DND-41 (cell line): ENCODE measurements at regions not wholly inside any gene's neighbourhood (a gene's known extent, or its start where the extent isn't known, plus 50 kb on each side); places are given as distances from the start of the nearest gene placed in this dataset.

Source experiments
- ATAC-seq: fragments of 200-7000 bp; cut with Tn5 transposase; 3 replicates; pipeline ENCODE4 v1.9.1; 2021; ENCODE audit warnings: low read depth; ENCODE audit not compliant: insufficient read depth
- DNase-seq: peaks from one replicate; pipeline ENCODE4 v3.0.0-alpha.2; 2020
- H2AFZ ChIP-seq: 2 replicates; pipeline ENCODE4 v1.6.0; 2012; ENCODE audit warnings: low read depth, low read length
- H3K27ac ChIP-seq: 2 replicates; pipeline ENCODE4 v1.5.1; 2012; ENCODE audit warnings: low read length, inconsistent platforms
- H3K27me3 ChIP-seq: fragments of 200-600 bp; sonication (generic); 2 replicates; pipeline ENCODE4 v1.6.0; 2012; ENCODE audit warnings: low read length, mild to moderate bottlenecking, inconsistent platforms; ENCODE audit not compliant: insufficient read depth, poor library complexity
- H3K36me3 ChIP-seq: 2 replicates; pipeline ENCODE4 v1.5.1; 2012; ENCODE audit warnings: low read length, inconsistent platforms; ENCODE audit not compliant: insufficient read depth
- H3K4me1 ChIP-seq: 2 replicates; pipeline ENCODE4 v1.5.1; 2012; ENCODE audit warnings: mild to moderate bottlenecking, low read length; ENCODE audit not compliant: insufficient read depth
- H3K4me2 ChIP-seq: 2 replicates; pipeline ENCODE4 v1.6.0; 2012; ENCODE audit warnings: mild to moderate bottlenecking, moderate library complexity, low read length, inconsistent platforms; ENCODE audit not compliant: insufficient read depth
- H3K4me3 ChIP-seq, 2 experiments: fragments of 200-600 bp in 1 of 2; shearing (Covaris generic) in 1 of 2; 2 replicates each; pipeline ENCODE4 v1.5.1; 2012 to 2016; ENCODE audit warnings: inconsistent platforms in 2 of 2, low read length in 2 of 2, mild to moderate bottlenecking in 2 of 2, low read depth in 1 of 2, moderate library complexity in 1 of 2
- H3K79me2 ChIP-seq: 2 replicates; pipeline ENCODE4 v1.6.0; 2012; ENCODE audit warnings: low read length, inconsistent platforms; ENCODE audit not compliant: insufficient read depth
- H3K9ac ChIP-seq: 2 replicates; pipeline ENCODE4 v1.6.0; 2012; ENCODE audit warnings: low read depth, mild to moderate bottlenecking, inconsistent platforms, low read length, moderate library complexity
- H3K9me3 ChIP-seq: 2 replicates; pipeline ENCODE4 v1.5.1; 2012; ENCODE audit warnings: low read length, moderate library complexity, mild to moderate bottlenecking, inconsistent platforms; ENCODE audit not compliant: insufficient read depth, severe bottlenecking
- H4K20me1 ChIP-seq: 2 replicates; pipeline ENCODE4 v1.6.0; 2012; ENCODE audit warnings: low read length; ENCODE audit not compliant: insufficient read depth
- EZH2 ChIP-seq: IDR thresholded peaks from 3 replicates; pipeline ENCODE4 v1.6.1; 2012; ENCODE audit warnings: borderline replicate concordance, low read depth, mild to moderate bottlenecking, moderate library complexity, low read length, inconsistent platforms; ENCODE audit not compliant: severe bottlenecking
- TF ChIP-seq, protein P1 (sequence below): IDR thresholded peaks from 2 replicates; pipeline ENCODE4 v1.5.1; 2012; ENCODE audit warnings: borderline replicate concordance, low read length, moderate library complexity, mild to moderate bottlenecking; ENCODE audit not compliant: poor library complexity, severe bottlenecking; ENCODE audit errors: extremely low read depth

DNA sequence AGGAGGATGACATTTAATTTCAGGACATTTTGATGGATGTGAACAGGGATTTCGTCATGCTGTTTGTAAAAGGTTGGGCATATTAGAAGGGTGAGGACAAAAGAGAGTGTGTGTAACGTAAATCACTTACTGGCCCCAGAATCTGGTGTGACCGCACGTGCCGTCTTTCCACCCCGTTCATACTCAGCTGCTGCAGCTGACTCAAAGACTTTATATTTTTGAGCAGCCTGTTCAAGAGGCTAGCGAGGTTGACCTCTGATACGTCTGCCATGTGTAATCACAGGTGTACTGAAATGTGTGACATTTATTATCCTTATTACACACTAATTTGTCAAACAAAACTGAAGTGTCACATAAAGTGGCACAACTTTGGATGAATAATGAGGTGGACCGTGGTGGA, 66.5 kb upstream of the ERRFI1 start:
- Histone ChIP-seq H3K4me3 (no peak overlapping the region), H3K79me2 (no peaks in the 10 kb centered on the region), H2AFZ (no peak overlapping the region), H3K36me3 (no peaks in the 10 kb centered on the region), H3K27ac (no peak overlapping the region), H3K27me3 (peaks cover 10% of the 10 kb centered on the region), H3K4me1 (no peaks in the 10 kb centered on the region), H3K4me2 (no peak overlapping the region), H3K9me3 (no peaks in the 10 kb centered on the region), H4K20me1 (no peaks in the 10 kb centered on the region), H3K9ac (no peak overlapping the region)
- ATAC-seq = no peak
- TF ChIP-seq, protein P1, sequence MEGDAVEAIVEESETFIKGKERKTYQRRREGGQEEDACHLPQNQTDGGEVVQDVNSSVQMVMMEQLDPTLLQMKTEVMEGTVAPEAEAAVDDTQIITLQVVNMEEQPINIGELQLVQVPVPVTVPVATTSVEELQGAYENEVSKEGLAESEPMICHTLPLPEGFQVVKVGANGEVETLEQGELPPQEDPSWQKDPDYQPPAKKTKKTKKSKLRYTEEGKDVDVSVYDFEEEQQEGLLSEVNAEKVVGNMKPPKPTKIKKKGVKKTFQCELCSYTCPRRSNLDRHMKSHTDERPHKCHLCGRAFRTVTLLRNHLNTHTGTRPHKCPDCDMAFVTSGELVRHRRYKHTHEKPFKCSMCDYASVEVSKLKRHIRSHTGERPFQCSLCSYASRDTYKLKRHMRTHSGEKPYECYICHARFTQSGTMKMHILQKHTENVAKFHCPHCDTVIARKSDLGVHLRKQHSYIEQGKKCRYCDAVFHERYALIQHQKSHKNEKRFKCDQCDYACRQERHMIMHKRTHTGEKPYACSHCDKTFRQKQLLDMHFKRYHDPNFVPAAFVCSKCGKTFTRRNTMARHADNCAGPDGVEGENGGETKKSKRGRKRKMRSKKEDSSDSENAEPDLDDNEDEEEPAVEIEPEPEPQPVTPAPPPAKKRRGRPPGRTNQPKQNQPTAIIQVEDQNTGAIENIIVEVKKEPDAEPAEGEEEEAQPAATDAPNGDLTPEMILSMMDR = no peak
- no peak for TF ChIP-seq EZH2
- DNase-seq = no peak

GRCh38 chr1:8091691-8092090, 65.6 kb upstream of the ERRFI1 start:
- Histone ChIP-seq H3K27me3 (peaks cover 10% of the 10 kb centered on the region), H3K4me2 (no peak overlapping the region), H3K4me3 (no peak overlapping the region), H3K27ac (no peak overlapping the region), H2AFZ (no peak overlapping the region), H3K4me1 (no peaks in the 10 kb centered on the region), H3K9me3 (no peaks in the 10 kb centered on the region), H4K20me1 (no peaks in the 10 kb centered on the region), H3K9ac (no peak overlapping the region), H3K79me2 (no peaks in the 10 kb centered on the region), H3K36me3 (no peaks in the 10 kb centered on the region)
- DNase-seq = no peak
- TF ChIP-seq, protein P1 = no peak
- TF ChIP-seq EZH2 = no peak
- ATAC-seq = no peak

- no peak overlapping the region for H3K4me2 ChIP-seq
- H3K27me3 ChIP-seq = peaks cover 14% of the 10 kb centered on the region
- TF ChIP-seq EZH2 = no peak
- TF ChIP-seq, protein P1 = no peak
- no peak overlapping the region for H3K9ac ChIP-seq
- no peaks in the 10 kb centered on the region for H4K20me1 ChIP-seq
- H3K4me1 ChIP-seq = no peaks in the 10 kb centered on the region
- no peaks in the 10 kb centered on the region for H3K36me3 ChIP-seq
- no peak overlapping the region for H2AFZ ChIP-seq
- ATAC-seq = no peak
- H3K27ac ChIP-seq = no peak overlapping the region
- H3K9me3 ChIP-seq = no peaks in the 10 kb centered on the region
- H3K79me2 ChIP-seq = no peaks in the 10 kb centered on the region
- no peak for DNase-seq
- no peak overlapping the region for H3K4me3 ChIP-seq
These were observed 64.2 kb upstream of the ERRFI1 start for GRCh38 chr1:8090241-8090702.
